HCT116 (cell line): ENCODE measurements at regions not wholly inside any gene's neighbourhood (a gene's known extent, or its start where the extent isn't known, plus 50 kb on each side); places are given as distances from the start of the nearest gene placed in this dataset.

Experiments used
- ATAC-seq: fragments of 200-7000 bp; cut with Tn5 transposase; 2 replicates; pipeline ENCODE4 v1.9.1; 2020; ENCODE audit warnings: mild to moderate bottlenecking, moderate library complexity
- BruUV-seq: library from RNA; stranded (reverse); fragments of 400-500 nt; replicated peaks from 2 replicates; lab custom pipeline; 2021; lab: Mats Ljungman, UMichigan
- CTCF ChIA-PET: fragments of 300-600 bp; sonication (Branson Sonifier 250); formaldehyde crosslinking; loops from one replicate; lab custom pipeline; 2021; ENCODE audit warnings: antibody characterized with exemption; lab: Charles Lee
- POLR2A ChIA-PET: fragments of 300-600, 350-600 bp; sonication (Branson Sonifier 250); formaldehyde crosslinking; loops from one replicate; lab custom pipeline; 2021; ENCODE audit warnings: antibody characterized with exemption; lab: Charles Lee
- RAD21 ChIA-PET, 2 experiments: fragments of 300-600 bp; sonication (Branson Sonifier 250); formaldehyde crosslinking; loops; one replicate each; lab custom pipeline; 2023; ENCODE audit warnings: low total read pairs in 2 of 2; ENCODE audit not compliant: uncharacterized antibody in 2 of 2, unreplicated experiment in 2 of 2, low non-redundant PET in 1 of 2; lab: Charles Lee
- DNase-seq: peaks from one replicate; pipeline ENCODE4 v3.0.0-alpha.2; 2010; ENCODE audit warnings: low read depth, low spot score
- H2AFZ ChIP-seq: fragments of 200-600 bp; shearing (Covaris generic), sonication (generic); 2 replicates; pipeline ENCODE4 v1.6.1; 2017; ENCODE audit warnings: low read depth, mixed run types, mixed read lengths, antibody characterized with exemption, low read length; ENCODE audit not compliant: poor library complexity, severe bottlenecking
- H3K27ac ChIP-seq: 2 replicates; pipeline ENCODE4 v1.5.1; 2012; ENCODE audit warnings: low read depth, low read length
- H3K27me3 ChIP-seq: fragments of 200-600 bp; sonication (generic); 2 replicates; pipeline ENCODE4 v1.6.1; 2016; ENCODE audit warnings: mixed run types, low read length, mixed read lengths; ENCODE audit not compliant: insufficient read depth
- H3K36me3 ChIP-seq, 2 experiments: fragments of 200-500 bp in 1 of 2; fragments of 200-600 bp in 1 of 2; sonication (Bioruptor generic) in 1 of 2; sonication (generic) in 1 of 2; 2 replicates each; pipeline versions ENCODE4 v1.5.1 to v1.6.1; 2014 to 2016; ENCODE audit warnings: low read length in 2 of 2, inconsistent platforms in 1 of 2, mixed read lengths in 1 of 2, mixed run types in 1 of 2; ENCODE audit not compliant: insufficient read depth in 2 of 2, control insufficient read depth in 1 of 2
- H3K4me1 ChIP-seq, 2 experiments: fragments of 200-600 bp in 1 of 2; sonication (generic) in 1 of 2; 2 replicates each; pipeline versions ENCODE4 v1.5.1 to v1.6.1; 2012 to 2017; ENCODE audit warnings: low read length in 2 of 2, inconsistent platforms in 1 of 2, mild to moderate bottlenecking in 1 of 2, mixed read lengths in 1 of 2, mixed run types in 1 of 2, moderate library complexity in 1 of 2; ENCODE audit not compliant: insufficient read depth in 2 of 2, control insufficient read depth in 1 of 2
- H3K4me2 ChIP-seq: fragments of 200-600 bp; sonication (generic); 2 replicates; pipeline ENCODE4 v1.6.1; 2017; ENCODE audit warnings: mixed run types, low read length, mixed read lengths
- H3K4me3 ChIP-seq, 2 experiments: fragments of 200-600 bp in 1 of 2; sonication (generic) in 1 of 2; replicated peaks in 1 of 2; 2 replicates each; pipeline ENCODE4 v1.5.1; 2011 to 2016; ENCODE audit warnings: low read length in 2 of 2, control low read depth in 1 of 2, low read depth in 1 of 2, mild to moderate bottlenecking in 1 of 2, mixed read lengths in 1 of 2, mixed run types in 1 of 2
- H3K79me2 ChIP-seq: fragments of 200-600 bp; sonication (generic); 2 replicates; pipeline ENCODE4 v1.6.1; 2017; ENCODE audit warnings: mild to moderate bottlenecking, mixed run types, low read length, moderate library complexity, mixed read lengths; ENCODE audit not compliant: insufficient read depth
- H3K9ac ChIP-seq: fragments of 200-600 bp; sonication (generic); 2 replicates; pipeline ENCODE4 v1.6.1; 2016; ENCODE audit warnings: low read length, mixed read lengths
- H3K9me2 ChIP-seq: fragments of 200-600 bp; sonication (generic), shearing (Covaris generic); 2 replicates; pipeline ENCODE4 v1.6.1; 2017; ENCODE audit warnings: mixed run types, mild to moderate bottlenecking, moderate library complexity; ENCODE audit not compliant: insufficient read depth
- H3K9me3 ChIP-seq, 2 experiments: fragments of 200-500 bp in 1 of 2; fragments of 200-600 bp in 1 of 2; sonication (Bioruptor generic) in 1 of 2; sonication (generic) in 1 of 2; 2 replicates each; pipeline ENCODE4 v1.6.1; 2014 to 2017; ENCODE audit warnings: low read length in 2 of 2, mixed read lengths in 2 of 2, inconsistent platforms in 1 of 2, low read depth in 1 of 2, mild to moderate bottlenecking in 1 of 2, mixed run types in 1 of 2, moderate library complexity in 1 of 2; ENCODE audit not compliant: control insufficient read depth in 1 of 2, insufficient read depth in 1 of 2
- H4K20me1 ChIP-seq: fragments of 200-600 bp; sonication (generic), shearing (Covaris generic); 2 replicates; pipeline ENCODE4 v1.6.1; 2017; ENCODE audit warnings: mixed run types, mild to moderate bottlenecking, moderate library complexity; ENCODE audit not compliant: insufficient read depth
- ATF3 ChIP-seq: IDR thresholded peaks from 2 replicates; pipeline ENCODE4 v1.6.1; 2012
- CBX3 ChIP-seq: IDR thresholded peaks from 2 replicates; pipeline ENCODE4 v1.6.1; 2012; ENCODE audit warnings: low read depth
- ELF1 ChIP-seq: IDR thresholded peaks from 2 replicates; pipeline ENCODE4 v1.6.1; 2012; ENCODE audit warnings: low read depth, borderline replicate concordance
- EZH2phosphoT487 ChIP-seq: fragments of 200-600 bp; IDR thresholded peaks from 2 replicates; pipeline ENCODE4 v1.6.1; 2018; ENCODE audit warnings: antibody characterized with exemption, borderline replicate concordance
- JUND ChIP-seq: IDR thresholded peaks from 2 replicates; pipeline ENCODE4 v1.6.1; 2012
- REST ChIP-seq: IDR thresholded peaks from 2 replicates; pipeline ENCODE4 v1.6.1; 2012; ENCODE audit warnings: low read depth
- TCF7L2 ChIP-seq: IDR thresholded peaks from 2 replicates; pipeline ENCODE4 v1.7.0; 2011; ENCODE audit warnings: borderline replicate concordance, inconsistent platforms; ENCODE audit not compliant: insufficient read depth, insufficient read length; ENCODE audit errors: extremely low read depth
- ZFX ChIP-seq: fragments of 450-650 bp; IDR thresholded peaks from 2 replicates; pipeline ENCODE4 v1.6.1; 2017
- ZNF274 ChIP-seq: fragments of 200-500 bp; sonication (Bioruptor generic); IDR thresholded peaks from 2 replicates; pipeline ENCODE4 v1.6.1; 2014; ENCODE audit warnings: mild to moderate bottlenecking, low read depth, low read length, inconsistent platforms
- intact Hi-C: fragments of 100-400 bp; cut with micrococcal nuclease; formaldehyde crosslinking; loops from 2 replicates; pipeline ENCODE4 v1.10.0; 2022

GRCh38 chr2:212770240-212770639 is 231.6 kb upstream of the ERBB4 start:
- no TSS peak for BruUV-seq
- Histone ChIP-seq H3K36me3 (no peaks in the 10 kb centered on the region), H3K4me2 (no peak overlapping the region), H3K4me3 (no peak overlapping the region), H4K20me1 (no peaks in the 10 kb centered on the region), H3K9ac (no peak overlapping the region), H3K27ac (no peak overlapping the region), H3K4me1 (no peaks in the 10 kb centered on the region), H2AFZ (no peak overlapping the region), H3K79me2 (no peaks in the 10 kb centered on the region), H3K27me3 (no peaks in the 10 kb centered on the region), H3K9me2 (no peaks in the 10 kb centered on the region; the same call in 1 of the 2 replicates), H3K9me3 (no peaks in the 10 kb centered on the region)
- POLR2A ChIA-PET, result no interaction called here
- no peak for DNase-seq
- intact Hi-C loops, result no loop called here
- RAD21 ChIA-PET, result no interaction called here
- ATAC-seq, result no peak
- TF ChIP-seq EZH2phosphoT487 (no peak), ATF3 (no peak), CBX3 (no peak), ELF1 (no peak), JUND (no peak), REST (no peak), ZNF274 (no peak), TCF7L2 (no peak), ZFX (no peak)
- CTCF ChIA-PET, result no interaction called here
